NCI-H2227 (cell line): ENCODE measurements at regions not wholly inside any gene's neighbourhood (a gene's known extent, or its start where the extent isn't known, plus 50 kb on each side); places are given as distances from the start of the nearest gene placed in this dataset.
"Not testable (repeated sequence)": the region's sequence is repeated elsewhere in the genome, so short reads cannot be mapped to it uniquely, and the experiment has no call there.

ENCODE experiments used
- DNase-seq: peaks from one replicate; lab custom pipeline; 2025; ENCODE audit not compliant: unreplicated experiment; lab: John Stamatoyannopoulos, UW

DNA sequence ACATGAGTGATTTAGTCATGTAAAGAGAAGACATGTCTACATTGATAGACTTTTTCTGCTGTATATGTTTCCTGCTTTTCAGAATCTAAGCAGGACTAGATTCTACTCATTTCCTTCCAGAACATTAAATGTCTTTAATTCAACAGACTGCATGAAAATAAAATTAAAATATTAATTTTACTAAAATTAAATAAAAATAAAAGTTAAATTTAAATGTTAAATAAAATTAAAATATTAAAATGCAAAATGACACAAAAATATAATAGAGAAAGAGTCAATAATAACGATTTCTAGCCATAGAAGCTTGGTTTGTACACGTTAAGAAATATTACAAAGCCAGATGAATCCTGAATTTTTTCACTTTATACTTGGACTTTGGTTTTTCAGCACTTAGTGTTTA lies 552.8 kb upstream of the NR5A2 start:
- no peak for DNase-seq

DNA sequence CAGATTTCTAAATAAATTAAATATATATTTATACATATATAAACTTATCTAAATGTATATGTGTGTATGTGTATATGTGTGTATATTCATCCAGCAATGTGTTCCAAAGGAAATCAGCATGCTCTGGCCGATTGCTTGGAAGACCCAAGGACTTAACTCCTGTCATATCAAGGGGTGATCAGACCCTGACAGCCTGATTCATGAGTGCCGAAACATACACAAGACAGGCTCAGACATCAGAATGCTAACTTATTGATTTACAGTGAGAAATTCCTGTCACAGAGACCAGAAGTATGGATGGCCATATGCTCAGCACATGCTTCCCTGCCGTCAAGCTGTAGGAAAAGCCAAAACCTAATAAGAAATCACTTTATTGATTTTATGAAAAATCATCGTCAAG lies 545.1 kb upstream of the NR5A2 start:
- no peak for DNase-seq

DNA sequence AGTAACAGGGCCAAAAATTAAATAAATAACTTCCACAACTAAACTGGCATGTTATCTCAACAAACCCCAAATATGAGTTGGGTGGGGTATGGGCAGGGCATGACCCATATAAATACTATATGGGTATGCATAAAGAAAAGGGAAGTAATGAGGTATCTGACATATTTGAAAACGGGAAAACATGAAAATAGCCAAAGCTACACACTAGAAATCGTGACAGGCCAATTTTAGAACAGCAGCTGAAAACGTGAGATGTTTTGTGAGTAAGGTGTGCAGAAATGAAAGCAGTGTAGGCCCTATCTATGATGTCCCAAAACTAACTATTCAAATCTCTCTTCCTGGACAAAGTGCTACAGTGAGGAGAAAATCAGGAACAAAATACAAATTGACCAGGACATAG lies 537.9 kb upstream of the NR5A2 start:
- no peak for DNase-seq

DNA sequence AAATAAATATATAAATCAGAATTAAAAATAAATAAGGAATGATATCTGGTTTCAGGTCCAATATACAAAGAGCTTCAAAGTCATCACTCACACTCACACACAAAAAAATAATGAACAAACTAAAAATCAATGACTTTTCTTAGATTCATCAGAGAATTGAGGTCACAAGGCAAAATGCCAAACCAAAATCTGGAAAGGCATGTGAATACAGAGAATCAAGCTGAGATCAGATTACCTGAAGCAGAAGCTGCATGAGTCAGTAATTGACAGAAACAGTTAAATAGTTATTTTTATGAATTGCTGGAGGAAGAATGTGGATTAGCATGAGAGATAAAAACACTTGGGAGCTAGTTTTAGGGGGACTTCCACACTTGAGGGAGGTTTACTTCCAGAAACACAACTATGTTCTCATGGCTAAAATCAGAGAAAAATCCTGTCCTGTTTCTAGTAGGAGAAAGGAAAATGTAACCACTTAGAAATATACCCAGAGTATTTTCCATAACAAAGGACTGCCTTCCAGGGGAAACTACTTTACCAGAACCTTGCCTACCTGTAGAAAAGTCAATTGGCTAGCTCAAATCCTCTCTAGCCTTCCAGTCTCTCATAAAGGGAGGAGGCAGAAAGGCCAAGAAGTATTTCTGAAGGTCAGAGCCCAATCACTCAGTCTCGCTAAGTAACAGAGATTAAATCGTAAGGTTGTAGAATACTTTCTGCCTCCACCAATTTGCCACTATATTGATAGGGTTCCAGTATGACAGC lies 536.6 kb upstream of the NR5A2 start:
- DNase-seq: no peak

DNA sequence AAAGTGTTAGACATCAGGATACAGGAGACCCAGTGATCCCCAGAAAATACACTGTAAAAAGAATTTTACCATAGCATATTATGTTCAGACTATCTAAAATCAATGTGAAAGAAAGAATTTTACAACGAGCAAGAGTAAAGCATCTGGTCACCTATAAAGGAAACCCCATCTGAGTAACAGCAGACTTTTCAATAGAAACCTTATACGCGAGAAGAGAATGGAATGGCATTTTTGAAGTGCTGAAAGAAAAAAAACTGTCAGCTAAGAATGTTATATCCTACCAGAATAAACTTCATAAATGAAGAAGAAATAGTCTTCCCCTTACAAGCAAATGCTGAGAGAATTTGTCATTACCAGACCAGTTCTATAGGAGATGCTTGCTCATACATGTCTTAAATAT lies 532.1 kb upstream of the NR5A2 start:
- no peak for DNase-seq

DNA sequence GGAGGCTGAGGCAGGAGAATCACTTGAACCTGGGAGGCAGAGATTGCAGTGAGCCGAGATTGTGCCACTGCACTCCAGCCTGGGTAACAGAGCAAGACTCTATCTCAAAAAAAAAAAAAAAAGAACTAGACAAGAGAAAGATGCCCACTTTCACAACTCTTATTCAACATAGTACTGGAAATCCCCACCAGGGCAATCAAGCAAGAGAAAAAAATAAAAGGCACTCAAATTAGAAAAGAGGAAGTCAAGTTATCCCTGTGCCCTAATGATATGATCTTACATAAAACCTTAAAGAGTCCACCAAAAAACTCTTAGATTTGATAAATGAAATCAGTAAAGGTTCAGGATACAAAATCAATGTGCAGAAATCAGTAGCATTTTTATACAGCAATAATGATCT lies 528.7 kb upstream of the NR5A2 start:
- DNase-seq: not testable (repeated sequence)

DNA sequence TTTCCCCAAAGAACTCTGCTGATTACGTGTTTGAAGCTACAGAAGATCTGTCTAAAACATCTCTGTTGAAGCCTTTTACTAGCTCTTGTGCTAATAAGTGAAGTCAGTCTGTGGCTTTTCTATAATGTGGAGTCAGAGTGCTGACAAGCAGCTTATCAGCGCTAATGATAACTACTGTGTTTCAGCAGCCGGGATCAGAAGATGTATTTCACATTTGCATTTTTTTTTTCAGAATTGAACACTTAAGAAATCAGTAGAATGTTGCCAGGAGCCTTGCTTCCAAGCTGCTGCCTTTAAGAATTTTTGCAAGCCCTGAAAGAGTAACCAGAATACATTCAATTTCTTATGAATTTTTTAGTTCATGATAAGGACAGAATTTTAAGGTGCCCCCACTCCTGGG lies 519.4 kb upstream of the NR5A2 start:
- no peak for DNase-seq

DNA sequence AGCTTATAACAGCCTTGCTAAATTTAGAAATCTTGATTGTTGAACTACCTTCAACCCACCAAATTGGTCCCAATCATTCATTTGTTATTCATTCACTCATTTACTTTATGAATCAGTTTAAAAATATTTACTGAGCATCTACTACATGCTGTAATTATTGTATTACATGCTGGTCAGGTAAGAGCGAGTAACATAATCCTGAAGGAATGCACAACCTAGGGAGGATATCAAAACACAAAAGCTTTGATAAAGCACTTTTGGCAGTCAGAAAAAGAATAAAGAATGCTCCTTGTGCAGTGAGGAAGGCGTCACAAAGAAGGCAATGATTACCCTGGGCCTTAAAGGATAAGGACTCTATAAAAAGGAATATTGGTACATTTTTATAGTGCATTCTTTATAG lies 518.9 kb upstream of the NR5A2 start:
- no peak for DNase-seq

DNA sequence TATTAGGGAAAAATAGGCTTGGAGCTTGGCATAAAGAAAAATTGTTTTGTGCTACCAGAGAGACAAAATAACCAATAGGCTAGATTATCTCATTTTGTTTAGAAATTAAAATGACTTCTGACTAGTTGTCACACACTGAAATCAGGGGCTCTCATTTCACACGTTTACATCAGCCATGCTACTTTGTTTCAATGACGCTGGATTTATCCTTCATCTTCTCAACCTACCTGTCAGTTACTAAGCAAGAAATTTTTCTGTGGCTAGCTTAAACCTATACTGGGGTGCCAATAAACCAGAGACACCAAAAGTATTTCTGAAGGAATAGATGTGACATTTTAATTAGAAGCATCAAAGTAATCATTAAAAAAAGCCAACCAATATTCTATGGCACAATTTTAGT lies 518.1 kb upstream of the NR5A2 start:
- no peak for DNase-seq

DNA sequence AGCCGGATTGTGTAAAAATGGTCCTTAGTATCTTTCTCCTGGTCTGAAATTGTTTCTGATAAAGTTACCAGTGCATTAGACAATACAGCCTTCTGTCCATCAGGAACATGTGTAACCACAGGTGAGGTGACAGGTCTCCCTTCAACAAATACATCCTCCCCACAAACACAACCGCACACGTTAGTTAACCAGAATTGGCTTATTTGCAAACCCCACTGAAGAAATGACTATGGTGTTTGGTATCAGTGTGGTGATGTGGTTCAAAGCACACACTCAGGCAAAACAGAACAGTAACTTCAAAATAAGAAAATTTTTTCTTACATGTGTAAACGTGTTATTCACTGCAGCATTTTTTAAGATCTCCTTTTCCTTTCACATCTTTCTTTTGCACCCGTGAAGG lies 517.2 kb upstream of the NR5A2 start:
- no peak for DNase-seq

DNA sequence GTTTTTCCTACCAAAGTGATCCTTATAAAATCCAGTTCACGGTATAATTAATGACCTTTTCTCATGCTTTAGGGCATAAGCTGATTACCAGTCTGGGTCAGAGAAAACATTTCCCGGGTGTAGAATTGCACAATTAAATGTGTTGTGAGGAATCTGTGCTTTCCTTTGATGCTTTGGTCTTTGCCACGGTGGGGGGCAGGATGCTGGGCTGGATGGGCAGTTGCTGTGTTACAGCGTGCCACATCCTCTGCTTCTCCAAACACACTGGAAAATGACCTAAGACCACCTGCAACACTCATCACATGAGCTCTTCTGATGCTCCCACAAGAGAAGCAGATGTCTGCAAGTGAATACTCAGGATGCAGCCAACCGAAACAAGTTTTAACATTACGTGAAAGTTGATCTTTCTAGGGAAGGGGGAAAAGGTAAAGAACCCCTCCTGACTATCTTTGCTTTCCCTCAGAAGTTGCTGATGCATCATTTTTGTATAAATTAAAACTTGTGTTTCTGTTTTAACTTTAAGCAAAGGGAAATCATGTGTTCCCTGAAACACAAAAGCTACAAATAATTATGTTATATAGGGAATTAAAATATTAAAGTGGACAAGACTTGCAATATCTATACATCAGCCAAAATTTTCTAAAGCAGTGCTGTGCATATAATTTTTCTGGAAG lies 515.3 kb upstream of the NR5A2 start:
- DNase-seq: no peak

DNA sequence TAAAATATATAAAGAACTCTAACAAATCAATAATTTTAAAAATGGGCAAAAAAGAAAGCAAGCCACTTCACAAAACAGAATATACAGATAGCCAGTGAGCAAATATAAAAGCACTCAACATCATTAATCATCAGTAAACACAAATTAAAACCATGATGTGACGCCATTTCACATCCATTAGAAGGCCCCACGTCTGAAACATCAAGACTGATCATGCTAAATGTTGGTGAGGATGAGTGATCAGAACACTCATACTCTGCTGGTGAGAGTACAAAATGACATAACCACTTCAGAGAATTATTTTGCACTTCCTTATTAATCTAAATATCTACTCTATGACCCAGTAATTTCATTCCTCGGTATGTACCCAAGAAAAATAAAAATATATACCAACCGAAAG lies 512.2 kb upstream of the NR5A2 start:
- no peak for DNase-seq

DNA sequence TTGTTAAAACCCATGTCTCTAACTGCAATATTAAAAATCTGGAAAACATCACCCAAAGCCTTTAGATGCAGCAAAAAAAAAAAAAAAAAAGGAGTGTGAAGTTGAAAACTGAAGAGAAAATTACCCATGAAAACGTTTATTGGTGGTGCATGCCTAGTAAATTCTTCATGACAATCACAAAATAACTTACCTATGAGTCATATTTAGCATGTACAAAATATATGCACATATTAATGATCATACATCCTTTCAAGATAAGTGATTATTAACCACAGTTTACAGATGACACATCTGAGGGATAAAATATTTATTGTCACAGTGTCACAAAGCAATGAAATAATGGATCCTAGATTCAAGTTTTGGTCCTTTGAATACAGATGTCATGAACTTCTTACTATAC lies 505.2 kb upstream of the NR5A2 start:
- no peak for DNase-seq

DNA sequence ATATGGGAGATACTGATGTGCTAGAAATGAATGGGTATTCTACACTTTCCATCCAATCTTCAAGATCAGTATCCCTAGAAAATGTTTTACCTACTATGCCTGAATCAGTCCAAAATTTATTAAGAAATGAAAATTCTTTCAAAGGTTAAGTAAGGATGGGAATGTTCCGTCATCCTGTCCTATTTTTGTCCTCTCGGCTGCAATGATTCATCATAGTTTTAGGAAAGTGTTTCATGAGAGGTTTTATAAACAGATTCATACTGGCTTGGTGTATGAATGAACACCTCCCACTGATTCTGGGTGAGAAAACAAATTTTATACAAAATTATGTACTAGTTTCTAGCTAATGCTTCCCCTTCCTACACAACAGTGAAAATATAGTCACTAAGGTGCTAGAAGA lies 504.6 kb upstream of the NR5A2 start:
- no peak for DNase-seq

DNA sequence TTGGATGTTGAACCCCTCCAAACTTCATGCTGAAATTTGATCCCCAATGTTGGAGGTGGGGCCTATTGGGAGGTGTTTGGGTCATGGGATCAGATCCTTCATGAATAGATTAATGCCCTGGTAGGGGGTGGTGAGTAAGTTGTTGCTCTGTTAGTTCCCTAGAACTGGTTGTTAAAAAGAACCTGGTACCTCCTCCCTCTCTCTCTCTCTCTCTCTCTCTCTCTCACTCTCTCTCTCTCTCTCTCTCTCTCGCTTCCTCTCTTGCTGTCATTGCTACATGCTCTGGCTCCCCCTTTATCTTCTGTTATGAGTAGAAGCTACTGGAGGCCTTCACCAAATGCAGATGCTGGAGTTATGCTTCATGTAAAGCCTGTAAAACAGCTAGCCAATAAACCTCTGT lies 498.2 kb upstream of the NR5A2 start:
- no peak for DNase-seq

DNA sequence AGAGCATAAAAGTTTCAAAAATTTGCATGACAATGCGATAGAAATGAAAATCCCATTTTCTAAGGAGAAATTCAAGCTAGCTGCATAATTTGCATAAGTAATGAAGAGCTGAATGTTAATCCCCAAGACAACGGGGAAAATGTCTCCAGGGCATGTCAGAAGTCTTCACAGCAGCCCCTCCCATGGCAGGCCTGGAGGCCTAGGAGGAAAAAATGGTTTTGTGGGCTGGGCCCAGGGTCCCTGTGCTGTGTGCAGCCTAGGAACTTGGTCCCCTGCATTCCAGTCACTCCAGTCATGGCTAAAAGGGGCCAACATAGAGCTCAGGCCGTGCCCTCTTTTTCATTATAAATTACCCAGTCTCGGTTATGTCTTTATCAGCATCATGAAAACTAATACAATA lies 494.1 kb upstream of the NR5A2 start:
- DNase-seq: not testable (repeated sequence)

DNA sequence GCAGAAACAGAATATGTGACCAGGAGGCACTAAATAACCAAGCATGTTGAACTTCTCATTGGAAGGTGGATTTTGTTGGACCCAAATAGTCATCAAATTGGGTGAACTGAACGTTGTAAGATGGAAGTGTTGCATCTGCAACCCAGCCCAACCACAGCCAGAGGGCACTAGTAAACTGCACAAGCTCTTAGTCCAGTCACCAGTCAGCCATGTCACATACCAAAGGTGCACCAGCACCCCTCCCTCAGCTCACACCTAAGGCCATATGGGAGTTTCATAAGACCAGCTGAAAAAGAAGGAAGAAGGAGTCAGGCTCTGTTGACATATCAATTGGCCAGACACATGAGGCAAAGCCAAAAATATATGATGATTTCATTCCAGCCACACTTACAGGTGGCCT lies 481.7 kb upstream of the NR5A2 start:
- no peak for DNase-seq

DNA sequence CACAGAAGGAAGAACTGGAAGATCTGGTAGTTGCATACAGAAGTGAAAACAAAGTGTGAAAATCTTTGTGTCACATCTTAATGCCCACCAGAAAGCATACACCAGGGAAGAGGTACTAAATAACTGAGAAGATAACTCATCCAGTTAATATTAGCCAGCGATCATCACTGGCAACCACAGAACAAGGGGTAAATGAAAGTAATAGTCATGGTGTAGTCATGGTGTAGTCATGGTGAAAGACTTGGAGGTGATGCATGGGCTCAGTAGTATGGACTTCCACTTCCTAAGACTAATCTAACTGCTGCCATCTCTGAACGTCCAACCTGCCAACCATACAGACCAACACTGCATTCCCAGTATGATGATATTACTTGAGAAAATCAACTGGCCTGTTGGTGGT lies 481.2 kb upstream of the NR5A2 start:
- no peak for DNase-seq

DNA sequence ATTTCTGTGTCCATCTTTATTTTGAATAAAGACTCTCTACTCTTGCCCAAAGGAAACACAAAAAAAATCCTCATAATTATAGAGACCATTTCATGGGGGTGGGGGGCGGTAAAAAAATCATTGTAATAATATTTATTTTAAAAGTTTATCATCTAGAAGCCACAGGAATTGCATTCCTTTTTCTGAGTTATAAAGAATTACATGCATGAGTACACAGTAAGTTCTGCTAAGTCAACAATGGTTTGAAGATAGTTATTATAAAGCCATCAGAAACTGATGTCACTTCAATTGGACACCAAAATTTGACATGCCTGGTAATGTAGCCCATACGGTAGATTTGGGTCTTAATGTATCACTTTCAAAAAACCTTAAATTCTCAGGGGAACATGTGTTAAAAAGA lies 478.1 kb upstream of the NR5A2 start:
- DNase-seq: no peak

DNA sequence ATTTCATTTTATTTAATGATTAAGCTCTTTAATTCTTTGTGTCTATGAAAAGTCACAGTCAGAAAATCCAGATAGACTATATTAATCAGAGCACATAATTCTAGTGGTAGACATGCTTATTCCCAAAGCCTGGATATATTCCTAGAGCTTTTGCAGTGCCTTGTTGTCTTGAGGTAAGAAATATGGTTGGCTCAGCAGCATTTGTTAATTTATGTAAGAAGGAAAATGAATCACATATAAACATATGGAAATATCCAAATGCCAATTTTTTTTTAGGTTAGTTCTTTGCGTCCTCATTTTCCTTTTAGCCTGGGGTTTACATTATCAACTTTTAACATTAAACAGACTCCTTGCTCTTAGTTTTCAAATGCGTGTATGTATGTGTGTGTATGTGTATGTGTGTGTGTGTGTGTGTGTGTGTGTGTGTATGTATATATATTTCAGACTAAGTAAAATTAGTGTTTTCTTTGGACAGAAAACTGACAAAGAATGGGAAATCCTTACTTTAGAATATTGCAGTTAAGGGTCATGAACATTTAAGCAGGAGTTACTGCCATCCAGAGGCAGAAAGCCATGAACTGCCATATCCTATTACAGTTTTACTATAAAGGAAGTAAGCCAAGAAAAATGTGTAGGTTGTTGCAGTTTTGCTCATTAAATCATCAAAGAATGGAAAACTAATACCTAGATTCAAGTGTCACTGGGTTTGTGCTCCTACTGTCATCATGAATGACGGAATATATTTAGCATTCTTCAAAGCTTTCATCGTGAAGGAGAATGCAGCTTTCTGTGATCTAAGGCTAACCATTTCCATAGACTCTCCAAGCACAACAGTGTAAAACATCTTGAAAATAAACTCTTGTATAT lies 477.1 kb upstream of the NR5A2 start:
- DNase-seq: peak; percentile 10

DNA sequence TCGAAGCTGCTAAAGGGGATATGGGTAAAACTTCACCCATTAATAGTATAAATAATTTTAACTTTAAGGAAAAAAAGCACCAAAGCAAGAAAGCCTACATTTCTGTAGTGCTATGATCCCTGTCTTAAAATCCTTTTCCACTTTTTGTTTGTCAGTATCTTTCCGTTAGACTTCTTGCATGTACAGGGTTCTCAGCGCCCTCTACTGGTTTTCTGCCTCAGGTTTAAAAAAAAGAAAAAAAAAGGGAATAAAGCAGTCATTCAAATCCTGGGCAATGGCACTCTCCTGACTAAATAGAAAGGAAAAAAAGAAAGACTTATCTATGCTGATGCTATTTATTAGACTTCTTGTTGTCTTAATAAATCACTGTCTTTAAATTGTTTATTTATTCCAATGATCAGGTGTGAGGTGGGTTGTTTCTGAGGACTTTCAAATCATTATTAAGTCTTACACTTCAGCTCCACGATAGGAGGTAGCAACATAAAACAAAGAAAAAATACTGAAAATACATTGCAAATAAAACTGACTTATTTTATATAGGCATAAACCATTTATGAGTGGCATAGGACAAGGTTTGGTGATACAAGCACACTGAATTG lies 475.4 kb upstream of the NR5A2 start:
- DNase-seq: peak; percentile 78

DNA sequence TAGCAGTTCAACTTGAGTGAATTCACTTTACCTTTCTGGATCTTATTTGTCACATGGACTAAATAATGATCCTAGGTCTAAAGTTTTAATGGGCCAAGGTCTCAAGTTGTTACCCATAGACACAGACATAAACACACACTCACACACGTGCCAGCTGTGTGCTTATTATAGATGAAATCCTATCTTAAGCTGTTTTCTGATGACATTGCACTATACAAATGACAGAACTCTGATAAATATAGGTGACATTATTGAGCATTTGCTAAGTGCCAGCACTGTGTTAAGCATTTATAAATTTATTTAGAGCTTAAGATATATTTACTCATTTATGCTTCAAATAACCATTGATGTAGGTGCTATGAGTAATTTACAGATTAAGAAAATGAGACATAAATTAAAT lies 474.4 kb upstream of the NR5A2 start:
- no peak for DNase-seq
